Calu3 (cell line): ENCODE measurements at regions not wholly inside any gene's neighbourhood (a gene's known extent, or its start where the extent isn't known, plus 50 kb on each side); places are given as distances from the start of the nearest gene placed in this dataset.
A peak's percentile ranks its signal among the peaks of the same experiment; 100 is the strongest.
"Not testable (repeated sequence)": the region's sequence is repeated elsewhere in the genome, so short reads cannot be mapped to it uniquely, and the experiment has no call there.

ENCODE experiments used
- BruUV-seq: library from RNA; stranded (reverse); fragments of 400-500 nt; replicated peaks from 2 replicates; lab custom pipeline; 2021; lab: Mats Ljungman, UMichigan
- CTCF ChIA-PET: fragments of 300-600 bp; sonication (Branson Sonifier 250); formaldehyde crosslinking; loops from one replicate; lab custom pipeline; 2022; ENCODE audit warnings: antibody characterized with exemption; lab: Charles Lee
- DNase-seq: peaks from one replicate; pipeline ENCODE4 v3.0.0; 2022
- H3K27ac Mint-ChIP-seq: one replicate; pipeline ENCODE4 v1.8.0; 2022; ENCODE audit warnings: mixed read lengths; ENCODE audit not compliant: unreplicated experiment
- H3K27me3 Mint-ChIP-seq: one replicate; pipeline ENCODE4 v1.8.0; 2022; ENCODE audit warnings: mixed read lengths; ENCODE audit not compliant: unreplicated experiment
- H3K36me3 Mint-ChIP-seq: one replicate; pipeline ENCODE4 v1.8.0; 2022; ENCODE audit warnings: mild to moderate bottlenecking, moderate library complexity, mixed read lengths; ENCODE audit not compliant: insufficient read depth, unreplicated experiment
- H3K4me1 Mint-ChIP-seq: one replicate; pipeline ENCODE4 v1.8.0; 2022; ENCODE audit warnings: mild to moderate bottlenecking, low read depth, mixed read lengths; ENCODE audit not compliant: unreplicated experiment
- H3K4me3 Mint-ChIP-seq: one replicate; pipeline ENCODE4 v1.8.0; 2022; ENCODE audit warnings: mild to moderate bottlenecking, low read depth, moderate library complexity, mixed read lengths; ENCODE audit not compliant: unreplicated experiment
- H3K9me3 Mint-ChIP-seq: one replicate; pipeline ENCODE4 v1.8.0; 2022; ENCODE audit warnings: low read depth, mixed read lengths; ENCODE audit not compliant: unreplicated experiment
- intact Hi-C: fragments of 100-400 bp; cut with micrococcal nuclease; formaldehyde crosslinking; loops from one replicate; pipeline ENCODE4 v1.10.0; 2022; ENCODE audit not compliant: unreplicated experiment

- CTCF ChIA-PET, H3K9me3 Mint-ChIP-seq, DNase-seq, H3K4me3 Mint-ChIP-seq, intact Hi-C loops, H3K36me3 Mint-ChIP-seq, BruUV-seq, H3K4me1 Mint-ChIP-seq, H3K27me3 Mint-ChIP-seq, H3K27ac Mint-ChIP-seq: not testable (repeated sequence)
These were observed 132.4 kb downstream of the TNFRSF13B start for GRCh38 chr17:16839242-16840175.

GRCh38 chr17:16838795-16839194, 133.1 kb downstream of the TNFRSF13B start:
- BruUV-seq = not testable (repeated sequence)

GRCh38 chr17:16838287-16838686, 133.6 kb downstream of the TNFRSF13B start:
- not testable (repeated sequence) for H3K27me3 Mint-ChIP-seq, DNase-seq

More at GRCh38 chr17:16838795-16839194, 133.1 kb downstream of the TNFRSF13B start:
- H3K27ac Mint-ChIP-seq, intact Hi-C loops, H3K27me3 Mint-ChIP-seq, CTCF ChIA-PET, H3K4me1 Mint-ChIP-seq, DNase-seq, H3K36me3 Mint-ChIP-seq, H3K4me3 Mint-ChIP-seq, H3K9me3 Mint-ChIP-seq: not testable (repeated sequence)

GRCh38 chr17:16837468-16838266, 134.3 kb downstream of the TNFRSF13B start:
- BruUV-seq = not testable (repeated sequence)

More at GRCh38 chr17:16838287-16838686, 133.6 kb downstream of the TNFRSF13B start:
- H3K36me3 Mint-ChIP-seq, intact Hi-C loops, H3K4me3 Mint-ChIP-seq, H3K27ac Mint-ChIP-seq, CTCF ChIA-PET, BruUV-seq, H3K4me1 Mint-ChIP-seq, H3K9me3 Mint-ChIP-seq: not testable (repeated sequence)

GRCh38 chr17:16836315-16836915, 135.5 kb downstream of the TNFRSF13B start:
- H3K4me1 Mint-ChIP-seq, DNase-seq, intact Hi-C loops, H3K27ac Mint-ChIP-seq, H3K9me3 Mint-ChIP-seq, BruUV-seq, H3K4me3 Mint-ChIP-seq, H3K27me3 Mint-ChIP-seq, CTCF ChIA-PET, H3K36me3 Mint-ChIP-seq: not testable (repeated sequence)

More at GRCh38 chr17:16837468-16838266, 134.3 kb downstream of the TNFRSF13B start:
- H3K4me1 Mint-ChIP-seq, H3K9me3 Mint-ChIP-seq, H3K4me3 Mint-ChIP-seq, H3K36me3 Mint-ChIP-seq, intact Hi-C loops, DNase-seq, CTCF ChIA-PET, H3K27me3 Mint-ChIP-seq, H3K27ac Mint-ChIP-seq: not testable (repeated sequence)

- H3K27me3 Mint-ChIP-seq, H3K36me3 Mint-ChIP-seq, DNase-seq, H3K4me3 Mint-ChIP-seq, intact Hi-C loops, H3K9me3 Mint-ChIP-seq, BruUV-seq, H3K4me1 Mint-ChIP-seq, H3K27ac Mint-ChIP-seq, CTCF ChIA-PET: not testable (repeated sequence)
These were observed 138.4 kb downstream of the TNFRSF13B start for GRCh38 chr17:16833517-16833916.

GRCh38 chr17:16832853-16833252, 139.1 kb downstream of the TNFRSF13B start:
- H3K36me3 Mint-ChIP-seq, H3K9me3 Mint-ChIP-seq, BruUV-seq, H3K4me3 Mint-ChIP-seq, H3K27ac Mint-ChIP-seq, H3K4me1 Mint-ChIP-seq, intact Hi-C loops, H3K27me3 Mint-ChIP-seq, CTCF ChIA-PET: not testable (repeated sequence)
- DNase-seq = peak; percentile 62

GRCh38 chr17:16832206-16832605, 139.7 kb downstream of the TNFRSF13B start:
- CTCF ChIA-PET, H3K4me1 Mint-ChIP-seq, H3K4me3 Mint-ChIP-seq, H3K27me3 Mint-ChIP-seq, H3K9me3 Mint-ChIP-seq, H3K36me3 Mint-ChIP-seq, DNase-seq, H3K27ac Mint-ChIP-seq, intact Hi-C loops: not testable (repeated sequence)
- TSS peak; percentile 76 for BruUV-seq

- H3K27ac Mint-ChIP-seq, H3K36me3 Mint-ChIP-seq, CTCF ChIA-PET, intact Hi-C loops, DNase-seq, H3K9me3 Mint-ChIP-seq, H3K4me1 Mint-ChIP-seq, H3K27me3 Mint-ChIP-seq, H3K4me3 Mint-ChIP-seq, BruUV-seq: not testable (repeated sequence)
These were observed 140.7 kb downstream of the CCDC144A start for GRCh38 chr17:16830770-16831169.
